GM18519 (cell line): ENCODE measurements at regions not wholly inside any gene's neighbourhood (a gene's known extent, or its start where the extent isn't known, plus 50 kb on each side); places are given as distances from the start of the nearest gene placed in this dataset.

Experiments
- ATAC-seq: cut with Tn5 transposase; IDR thresholded peaks from one replicate; pipeline ENCODE4 v1.9.1; 2021; ENCODE audit warnings: mild to moderate bottlenecking, moderate library complexity; ENCODE audit not compliant: unreplicated experiment, low FRiP score

DNA sequence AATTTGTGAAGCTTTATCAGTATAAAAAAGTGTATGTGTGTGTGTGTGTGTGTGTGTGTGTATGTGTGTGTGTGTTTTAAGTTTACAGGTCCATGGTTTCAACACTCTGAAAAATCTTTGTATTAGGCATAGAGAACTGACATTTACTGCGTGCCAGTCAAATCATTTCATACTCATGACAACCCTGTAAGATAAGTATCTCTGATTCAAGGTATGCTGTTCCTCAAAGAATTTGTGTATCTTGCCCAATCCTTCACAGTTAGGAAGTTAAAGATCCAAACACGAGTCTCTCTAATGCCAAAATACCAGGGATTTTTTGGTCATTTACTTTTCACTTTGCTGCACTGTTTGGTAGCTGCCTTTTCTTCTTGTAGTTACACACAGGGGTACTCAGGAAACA lies 1121.3 kb upstream of the AUTS2 start:
- ATAC-seq: no peak

DNA sequence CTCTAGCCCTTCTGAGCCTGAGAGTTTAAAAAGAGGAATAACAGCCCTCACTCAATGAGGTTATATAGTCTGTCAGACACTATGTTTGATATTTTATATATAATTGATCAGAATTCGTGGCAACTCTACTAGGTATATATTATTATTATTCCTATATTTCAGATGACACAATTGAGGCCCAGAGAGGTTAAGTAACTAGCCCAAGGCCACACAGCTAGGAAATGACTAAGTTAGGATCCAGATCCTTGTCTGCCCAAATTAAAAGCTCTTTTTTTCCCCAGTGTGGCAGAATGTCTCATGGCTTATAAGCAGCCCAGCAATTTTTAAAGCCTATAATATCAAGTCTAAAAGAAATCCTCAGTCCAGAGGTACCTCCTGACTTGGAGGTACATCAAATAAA lies 1119.9 kb upstream of the AUTS2 start:
- ATAC-seq: no peak

DNA sequence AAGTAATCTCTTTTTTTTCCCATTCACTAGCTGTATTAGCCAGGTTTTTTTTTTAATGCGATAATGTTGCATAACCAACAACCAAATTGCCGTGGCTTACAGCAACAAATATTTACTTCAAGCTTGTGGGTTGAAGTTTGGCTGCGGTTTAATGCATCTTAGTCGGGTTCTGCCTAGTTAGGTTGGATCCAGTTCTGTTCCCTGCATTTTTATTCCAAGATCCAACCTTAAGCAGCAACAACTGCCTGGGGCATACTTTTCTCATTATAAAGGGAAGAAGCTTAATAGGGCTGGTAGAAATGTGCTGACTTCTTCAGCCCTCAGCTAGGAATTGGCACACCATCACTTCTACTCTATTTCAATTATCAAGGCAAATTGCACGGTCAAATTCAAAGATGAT lies 1115.5 kb upstream of the AUTS2 start:
- no peak for ATAC-seq

DNA sequence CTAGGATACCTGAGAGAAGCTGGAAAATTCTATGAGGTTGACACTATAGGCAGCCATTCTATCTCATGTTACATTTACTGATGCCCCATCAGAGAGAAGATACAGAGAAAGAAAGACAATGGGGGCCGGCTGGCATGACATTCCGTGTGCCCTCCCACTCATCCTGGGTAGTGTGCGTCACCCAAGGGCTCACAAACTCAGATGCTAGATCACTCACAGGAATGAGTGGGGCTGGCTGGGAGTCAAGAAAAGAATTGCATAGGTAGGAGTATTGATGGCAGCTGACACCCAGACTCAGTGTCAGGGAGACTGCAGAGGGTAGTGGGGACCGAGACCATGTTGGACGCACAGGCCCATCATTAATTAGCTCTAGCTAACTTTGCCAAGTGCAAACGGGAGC lies 1113.5 kb upstream of the AUTS2 start:
- ATAC-seq: no peak

DNA sequence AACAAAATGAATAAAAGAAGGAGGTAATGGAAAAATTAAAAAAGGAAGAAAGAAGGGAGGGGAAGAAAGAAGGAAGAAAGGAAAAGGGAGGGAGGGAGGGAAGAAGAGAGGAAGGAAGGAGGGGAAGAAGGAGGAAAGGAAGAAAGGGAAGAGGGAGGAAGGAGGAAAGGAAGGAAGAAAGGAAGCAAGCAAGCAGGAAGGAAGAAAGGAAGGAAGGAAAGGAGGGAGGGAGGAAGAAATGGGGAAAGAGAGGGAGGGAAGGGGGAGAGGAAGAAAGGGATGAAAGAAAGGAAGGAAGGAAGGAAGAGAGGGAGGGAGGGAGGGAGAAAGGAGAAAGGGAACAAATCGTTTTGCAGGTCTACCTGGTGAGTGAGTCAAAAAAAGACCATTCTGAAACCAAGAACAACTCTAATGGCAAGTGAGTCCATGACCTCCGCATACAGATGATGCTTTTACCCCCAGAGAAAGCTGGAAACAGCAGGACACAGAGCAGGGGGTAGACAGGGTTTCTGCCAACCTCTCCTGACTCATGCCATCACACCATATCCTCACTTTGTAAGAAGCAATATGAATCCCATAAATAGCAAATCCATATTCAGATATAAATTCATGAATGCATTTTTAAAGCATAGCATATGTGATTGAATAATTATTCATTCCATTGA lies 1112.9 kb upstream of the AUTS2 start:
- no peak for ATAC-seq

DNA sequence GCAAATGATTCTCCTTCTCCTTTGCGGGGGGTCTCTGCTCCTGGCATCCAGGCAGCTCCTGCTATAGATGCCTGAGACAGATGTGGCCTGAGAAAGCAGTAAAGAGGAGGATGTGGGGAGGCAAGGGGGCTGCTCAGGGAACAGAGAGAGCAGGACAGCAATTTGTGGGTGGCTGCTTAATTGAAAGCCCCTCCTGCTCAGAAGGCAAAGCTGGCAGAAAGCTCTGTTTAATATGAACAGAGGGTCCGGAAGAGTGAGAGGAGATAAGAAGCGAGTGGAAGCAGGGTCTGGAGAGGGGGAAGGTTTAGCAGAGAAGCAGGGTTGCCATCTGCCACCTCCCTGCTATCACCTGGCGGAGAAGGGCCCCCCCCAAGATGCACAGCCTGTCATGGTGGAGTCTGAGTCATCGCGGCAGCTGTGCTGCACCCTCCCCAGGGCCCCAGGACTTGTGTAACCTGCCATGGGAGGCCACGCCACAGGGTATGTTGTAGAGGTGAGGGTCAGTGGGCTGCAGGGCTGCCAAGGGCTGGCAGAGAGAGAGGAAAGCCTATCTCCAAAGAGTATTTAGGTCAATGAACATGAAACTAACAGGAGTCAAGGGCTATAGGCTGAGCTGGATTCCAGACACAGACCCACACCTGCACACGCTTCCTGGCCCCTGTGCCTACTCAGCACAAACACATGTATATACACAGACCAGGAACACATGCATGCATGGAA lies 1109.8 kb upstream of the AUTS2 start:
- no peak for ATAC-seq

DNA sequence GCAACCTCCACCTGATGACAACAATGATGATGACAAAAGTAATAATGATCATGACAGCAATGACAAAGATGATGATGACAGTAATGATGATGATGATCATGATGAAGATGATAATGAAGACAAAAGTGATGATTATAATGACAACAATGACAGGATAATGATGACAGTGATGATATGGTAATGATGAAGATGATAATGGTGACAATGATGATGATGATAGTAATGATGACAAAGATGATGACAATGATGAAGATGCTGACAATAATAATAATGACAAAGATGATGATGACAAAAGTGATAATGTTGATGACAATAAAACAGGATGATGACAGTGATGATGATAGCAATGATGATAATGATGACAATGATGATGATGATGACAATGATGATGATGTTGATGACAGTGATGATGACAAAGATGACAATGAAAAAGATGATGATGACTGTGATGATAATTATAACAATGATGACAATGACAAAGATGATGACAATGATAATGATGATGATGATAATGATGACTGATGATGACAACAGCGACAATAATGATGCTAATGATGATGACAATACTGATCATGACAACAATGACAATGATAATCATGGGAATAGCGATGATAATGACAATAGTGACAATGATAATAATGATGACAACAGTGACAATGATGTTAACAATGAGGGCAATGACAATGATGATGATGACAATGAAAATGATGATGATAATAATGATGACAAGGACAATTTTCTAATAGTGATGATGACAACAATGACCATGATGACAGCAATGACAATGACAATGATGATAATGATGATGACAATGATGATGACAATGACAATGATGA lies 1106.5 kb upstream of the AUTS2 start:
- no peak for ATAC-seq

DNA sequence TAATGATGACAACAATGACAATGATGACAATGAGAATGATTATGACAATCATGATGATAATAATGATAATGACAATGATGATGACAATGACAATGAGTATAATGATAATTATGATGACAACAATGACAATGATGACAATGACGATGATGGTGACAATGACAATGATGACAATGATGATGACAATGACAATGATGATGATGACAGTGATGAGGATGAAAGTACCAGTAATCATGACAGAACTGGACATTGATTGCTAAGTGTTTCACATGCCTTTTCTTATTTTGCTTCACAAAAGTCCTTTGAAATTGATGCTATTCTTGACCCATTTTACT lies 1106.0 kb upstream of the AUTS2 start:
- no peak for ATAC-seq

DNA sequence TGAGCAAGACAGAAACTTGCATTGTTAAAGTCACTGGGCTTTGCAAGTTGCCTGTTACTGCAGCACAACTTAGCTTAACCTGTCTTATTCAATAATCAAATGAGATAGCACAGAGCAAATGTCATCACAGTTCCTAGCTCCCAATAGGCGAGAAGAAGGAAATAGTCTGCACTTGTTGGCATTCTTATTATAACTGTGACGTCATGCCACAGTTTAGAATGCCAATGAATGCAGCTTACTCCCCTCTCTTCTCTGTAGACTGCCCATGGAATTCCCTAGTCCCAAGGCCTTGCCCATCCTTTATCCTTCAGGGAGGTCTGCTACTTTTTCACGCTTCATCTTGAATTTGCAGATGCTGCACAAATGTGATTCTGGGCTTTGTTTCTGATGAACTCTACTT lies 1094.9 kb upstream of the AUTS2 start:
- no peak for ATAC-seq

DNA sequence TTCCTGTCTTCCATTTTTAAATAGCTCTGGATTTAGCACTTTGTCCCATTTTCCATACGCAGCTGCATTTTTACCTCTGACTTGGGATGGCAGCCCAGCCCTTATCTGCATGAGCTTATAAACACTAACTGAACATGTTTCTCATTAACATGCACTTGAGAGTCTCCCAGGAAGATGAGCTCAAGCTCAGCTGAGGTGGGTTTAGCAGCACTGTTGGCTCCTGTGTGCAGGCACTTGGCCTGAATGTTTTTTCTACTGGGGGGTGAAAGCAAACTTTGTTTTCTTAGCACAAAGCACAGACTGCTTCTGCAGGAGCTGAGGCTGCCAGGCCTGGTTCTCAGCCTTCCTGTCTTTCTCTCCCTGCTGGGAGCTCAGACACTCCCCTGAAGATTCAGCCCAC lies 1093.6 kb upstream of the AUTS2 start:
- no peak for ATAC-seq

DNA sequence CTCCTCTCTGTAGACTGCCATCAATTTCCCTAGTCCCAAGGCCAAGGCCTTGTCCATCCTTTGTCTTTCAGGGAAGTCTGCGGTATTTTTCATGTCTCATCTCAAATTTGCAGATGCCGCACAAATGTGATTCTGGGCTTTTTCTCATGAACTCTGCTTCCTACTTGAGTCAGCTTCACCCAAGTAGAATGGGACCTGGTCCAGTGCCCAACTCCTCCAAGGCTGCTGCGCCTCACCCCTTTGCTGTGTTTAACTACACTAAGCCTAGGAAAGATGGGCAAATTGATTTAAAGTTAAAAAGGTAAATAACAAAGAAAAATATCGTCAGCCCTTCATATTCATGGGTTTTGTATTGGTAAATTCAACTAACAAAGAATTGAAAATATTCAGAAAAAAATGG lies 1092.6 kb upstream of the AUTS2 start:
- ATAC-seq: no peak

DNA sequence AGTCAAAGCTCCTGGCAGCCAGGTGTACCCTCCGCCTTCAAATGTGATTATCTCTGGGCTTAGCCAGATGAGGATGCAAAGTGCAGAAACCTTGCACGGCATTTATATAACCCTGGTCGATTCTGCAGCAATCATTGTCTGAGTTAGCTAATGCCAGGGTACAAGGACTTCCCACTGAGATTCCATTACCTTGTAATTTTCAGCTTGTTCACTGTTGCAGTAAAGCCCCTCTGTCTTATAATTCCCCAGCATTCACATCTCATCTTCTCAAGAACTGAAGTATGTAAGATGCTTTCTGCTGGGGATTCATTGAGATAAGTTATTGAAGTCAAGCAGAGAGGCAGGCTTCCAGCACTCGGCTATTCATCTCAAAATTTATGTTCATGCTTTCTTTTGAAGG lies 1090.6 kb upstream of the AUTS2 start:
- ATAC-seq: no peak

DNA sequence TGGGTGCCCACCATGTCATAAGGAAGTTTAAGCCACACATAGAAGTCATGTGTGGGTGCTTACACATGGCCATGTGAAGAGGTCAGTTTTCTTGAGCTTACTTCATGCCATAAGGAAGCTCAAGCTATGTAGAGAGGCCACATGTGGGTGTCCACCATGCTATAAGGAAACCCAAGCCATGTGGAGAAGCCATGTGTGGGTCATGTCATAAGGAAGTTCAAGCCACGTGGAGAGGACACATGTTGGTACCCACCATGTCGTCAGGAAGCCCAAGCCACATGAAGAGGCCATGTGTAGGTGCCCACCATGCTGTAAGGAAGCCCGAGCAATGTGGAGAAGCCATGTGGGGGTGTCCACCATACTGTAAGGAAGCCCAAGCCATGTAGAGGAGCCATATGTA lies 1089.2 kb upstream of the AUTS2 start:
- no peak for ATAC-seq

DNA sequence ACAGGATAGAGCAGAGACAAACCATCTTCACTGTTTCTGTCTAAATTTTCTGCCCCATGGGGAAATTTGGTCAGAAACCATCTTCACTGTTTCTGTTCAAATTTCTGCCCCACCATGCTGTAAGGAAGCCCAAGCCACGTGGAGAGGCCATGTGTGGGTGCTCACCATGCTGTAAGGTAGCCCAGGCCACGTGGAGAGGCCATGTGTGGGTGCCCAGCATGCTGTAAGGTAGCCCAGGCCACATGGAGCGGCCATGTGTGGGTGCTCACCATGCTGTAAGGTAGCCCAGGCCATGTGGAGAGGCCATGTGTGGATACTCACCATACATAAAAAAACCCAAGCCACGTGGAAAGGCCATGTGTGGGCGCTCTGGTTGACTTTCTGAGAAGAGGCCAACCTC lies 1088.7 kb upstream of the AUTS2 start:
- ATAC-seq: no peak

DNA sequence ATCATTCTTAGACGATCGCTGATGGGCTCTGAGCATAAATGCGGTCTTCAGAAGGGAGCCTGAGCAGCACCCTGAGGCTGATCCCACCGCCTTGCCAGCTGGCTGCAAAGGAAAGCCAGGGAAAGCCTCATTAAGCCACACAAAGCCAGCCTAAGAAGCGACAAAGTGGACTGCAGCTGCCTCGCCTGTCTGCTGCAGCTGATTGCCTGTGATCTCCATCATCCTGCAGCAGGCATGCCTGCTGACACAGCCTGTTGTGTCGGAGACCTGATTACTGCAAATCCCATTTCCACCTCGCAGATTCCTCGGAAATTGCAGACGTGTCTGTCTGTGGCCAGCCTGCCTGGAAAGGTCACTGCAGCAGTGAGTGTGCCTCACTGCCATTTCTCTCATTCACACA lies 1087.0 kb upstream of the AUTS2 start:
- no peak for ATAC-seq

DNA sequence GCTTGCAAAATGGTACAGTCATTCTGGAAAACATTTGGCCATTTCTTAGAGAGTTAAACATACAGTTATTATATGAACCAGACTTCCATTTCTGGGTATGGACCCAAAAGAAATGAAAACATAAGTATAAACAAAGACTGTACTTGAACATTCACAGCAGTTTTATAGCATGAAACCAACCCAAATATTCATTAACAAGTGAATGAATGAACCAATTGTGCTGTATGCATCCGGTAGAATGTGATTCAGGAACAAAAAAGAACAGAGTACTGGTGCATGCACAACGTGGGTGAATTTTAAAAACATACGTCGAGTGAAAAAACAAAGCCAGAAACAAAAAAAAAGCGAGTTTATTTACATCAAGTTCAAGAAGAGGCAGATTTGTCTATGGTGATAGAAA lies 1085.8 kb upstream of the AUTS2 start:
- no peak for ATAC-seq

DNA sequence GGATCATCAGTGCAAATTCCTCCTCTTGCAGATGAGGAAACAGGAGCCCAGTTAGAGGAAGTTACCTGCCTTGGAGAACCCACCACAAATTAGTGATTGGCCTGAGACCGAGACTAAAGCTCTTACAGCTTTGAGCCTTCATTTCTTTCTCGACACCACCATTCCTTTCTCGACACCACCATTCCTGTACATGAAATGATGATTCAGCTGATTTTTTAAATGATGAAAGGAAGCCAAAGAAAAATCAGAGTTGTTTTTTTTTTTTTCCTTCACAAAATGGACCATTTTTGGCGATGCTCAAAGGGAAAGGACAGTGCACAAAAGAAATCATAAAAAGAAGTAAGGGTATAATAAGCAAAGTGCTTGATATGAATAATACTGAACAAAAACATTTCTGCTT lies 1080.2 kb upstream of the AUTS2 start:
- ATAC-seq: no peak

DNA sequence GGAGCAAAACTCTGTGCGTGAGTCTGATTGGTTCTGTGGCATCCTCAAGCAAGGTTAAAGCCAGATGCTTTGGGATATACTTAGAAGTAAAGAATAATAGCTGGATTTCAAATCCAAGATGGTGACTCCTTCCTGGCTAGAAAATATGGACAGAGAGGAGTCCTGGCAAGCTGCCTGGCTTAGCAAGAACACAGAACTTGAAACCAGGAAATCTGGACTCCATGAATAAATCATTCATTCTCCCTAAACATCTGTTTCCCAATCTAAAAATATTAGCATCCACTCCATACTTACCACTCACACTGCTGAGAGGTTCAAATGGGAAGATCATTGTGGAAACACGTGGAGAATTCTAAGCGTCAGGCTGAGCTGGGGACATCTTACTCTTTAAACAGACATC lies 1074.1 kb upstream of the AUTS2 start:
- no peak for ATAC-seq

DNA sequence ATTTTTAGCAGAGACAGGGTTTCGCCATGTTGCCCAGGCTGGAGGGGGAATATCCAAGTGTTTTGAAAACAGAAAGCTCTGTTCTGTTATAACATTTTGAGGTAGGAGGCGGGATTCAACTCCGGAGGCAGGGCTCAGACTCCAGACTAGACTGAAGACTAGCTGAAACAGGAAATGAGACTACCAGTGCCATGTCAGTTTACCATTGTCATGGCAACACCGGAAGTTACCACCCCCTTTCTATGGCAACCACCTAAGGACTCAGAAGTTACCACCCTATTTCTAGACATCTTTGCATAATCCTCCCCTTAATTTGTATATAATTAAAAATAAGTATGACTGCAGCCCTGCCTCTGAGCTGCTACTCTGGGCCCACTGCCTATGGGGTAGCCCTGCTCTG lies 1069.1 kb upstream of the AUTS2 start:
- ATAC-seq: no peak

DNA sequence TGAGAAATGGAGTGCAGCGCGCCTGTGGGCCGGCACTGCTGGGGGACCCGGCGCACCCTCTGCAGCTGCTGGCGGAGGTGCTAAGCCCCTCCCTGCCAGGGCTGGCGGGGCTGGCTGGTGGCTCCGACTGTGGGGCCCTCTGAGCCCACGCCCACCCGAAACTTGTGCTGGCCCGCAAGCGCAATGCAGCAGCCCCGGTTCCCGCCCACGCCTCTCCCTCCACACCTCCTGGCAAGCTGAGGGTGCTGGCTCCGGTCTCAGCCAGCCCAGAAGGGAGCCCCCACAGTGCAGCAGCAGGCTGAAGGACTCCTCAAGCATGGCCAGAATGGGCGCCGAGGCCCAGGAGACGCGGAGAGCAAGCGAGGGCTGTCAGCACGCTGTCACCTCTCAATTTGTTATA lies 1063.0 kb upstream of the AUTS2 start:
- ATAC-seq: no peak

DNA sequence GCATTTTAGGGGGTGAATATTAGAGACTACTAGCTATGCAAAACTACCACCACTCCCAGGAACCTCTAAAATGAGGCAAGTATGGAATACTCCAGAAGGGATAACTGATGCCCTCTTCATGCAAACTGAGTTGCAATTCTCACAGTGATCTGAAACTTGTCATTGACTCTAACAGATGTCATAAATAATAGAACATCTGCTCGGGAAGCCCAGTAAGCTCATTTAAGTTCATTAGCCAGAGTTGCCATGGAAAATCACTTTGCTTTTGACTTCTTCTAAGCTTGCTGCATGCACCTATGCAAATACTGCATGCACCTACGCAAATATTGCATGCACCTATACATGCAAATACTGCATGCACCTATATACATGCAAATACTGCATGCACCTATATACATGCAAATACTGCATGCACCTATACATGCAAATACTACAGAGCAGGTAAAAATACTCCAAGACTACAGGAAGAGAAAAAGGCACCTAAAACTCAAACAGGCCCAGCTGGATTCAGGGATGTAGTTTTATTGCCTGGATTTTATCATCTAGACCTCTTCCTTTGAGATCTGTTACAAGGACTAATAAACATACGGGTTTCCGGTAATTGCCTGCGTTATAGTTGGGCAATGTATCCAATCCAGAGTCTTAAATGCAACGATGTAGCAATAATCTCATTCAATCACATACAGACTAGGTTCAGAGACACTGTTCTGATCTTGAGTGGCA lies 1061.1 kb upstream of the AUTS2 start:
- no peak for ATAC-seq
